Panc1 (cell line): ENCODE measurements at regions not wholly inside any gene's neighbourhood (a gene's known extent, or its start where the extent isn't known, plus 50 kb on each side); places are given as distances from the start of the nearest gene placed in this dataset.

ENCODE experiments used
- ATAC-seq: fragments of 200-7000 bp; cut with Tn5 transposase; 2 replicates; pipeline ENCODE4 v1.9.1; 2020; ENCODE audit warnings: mild to moderate bottlenecking, moderate library complexity
- BruUV-seq: library from RNA; stranded (reverse); fragments of 400-500 nt; replicated peaks from 2 replicates; lab custom pipeline; 2021; lab: Mats Ljungman, UMichigan
- CTCF ChIA-PET: fragments of 300-600 bp; sonication (Branson Sonifier 250); formaldehyde crosslinking; loops from one replicate; lab custom pipeline; 2022; ENCODE audit warnings: antibody characterized with exemption; lab: Charles Lee
- POLR2A ChIA-PET: fragments of 300-600 bp; sonication (Branson Sonifier 250); formaldehyde crosslinking; loops from one replicate; lab custom pipeline; 2022; ENCODE audit warnings: antibody characterized with exemption; lab: Charles Lee
- DNase-seq: peaks from one replicate; pipeline ENCODE4 v3.0.0-alpha.2; 2010; ENCODE audit warnings: low read depth, low spot score
- H3K27ac ChIP-seq: 2 replicates; pipeline ENCODE4 v1.5.1; 2011; ENCODE audit warnings: mild to moderate bottlenecking, low read length, inconsistent platforms
- H3K27me3 ChIP-seq: fragments of 200-500 bp; sonication (Bioruptor generic); 2 replicates; pipeline ENCODE4 v1.6.0; 2014; ENCODE audit warnings: low read length, inconsistent platforms; ENCODE audit not compliant: control insufficient read depth, insufficient read depth
- H3K36me3 ChIP-seq: fragments of 200-500 bp; sonication (Bioruptor generic); 2 replicates; pipeline ENCODE4 v1.5.1; 2014; ENCODE audit warnings: inconsistent platforms, mild to moderate bottlenecking, low read length, moderate library complexity; ENCODE audit not compliant: control insufficient read depth, insufficient read depth
- H3K4me1 ChIP-seq: 2 replicates; pipeline ENCODE4 v1.5.1; 2011; ENCODE audit warnings: inconsistent platforms, mild to moderate bottlenecking, low read length, moderate library complexity; ENCODE audit not compliant: control insufficient read depth, insufficient read depth
- H3K4me3 ChIP-seq, 2 experiments: 2 replicates each; pipeline ENCODE4 v1.5.1; 2011 to 2012; ENCODE audit warnings: low read depth in 2 of 2, low read length in 2 of 2, mild to moderate bottlenecking in 2 of 2, inconsistent platforms in 1 of 2, moderate library complexity in 1 of 2
- H3K9me3 ChIP-seq: fragments of 200-500 bp; sonication (Bioruptor generic); 2 replicates; pipeline ENCODE4 v1.5.1; 2014; ENCODE audit warnings: low read depth, mild to moderate bottlenecking, inconsistent platforms, low read length, moderate library complexity; ENCODE audit not compliant: control insufficient read depth, insufficient read depth
- CTCF ChIP-seq: fragments of 450-650 bp; IDR thresholded peaks from 2 replicates; pipeline ENCODE4 v1.5.1; 2017; ENCODE audit warnings: mild to moderate bottlenecking
- POLR2AphosphoS5 ChIP-seq: IDR thresholded peaks from 2 replicates; pipeline ENCODE4 v1.6.1; 2012; ENCODE audit warnings: mild to moderate bottlenecking, low read depth, low read length, moderate library complexity
- REST ChIP-seq, 2 experiments: IDR thresholded peaks; 2 replicates each; pipeline ENCODE4 v1.6.1; 2011 to 2012; ENCODE audit warnings: low read depth in 2 of 2, control low read depth in 1 of 2, low read length in 1 of 2, mild to moderate bottlenecking in 1 of 2, moderate library complexity in 1 of 2; ENCODE audit not compliant: insufficient read depth in 1 of 2
- SIN3A ChIP-seq: IDR thresholded peaks from 2 replicates; pipeline ENCODE4 v1.6.1; 2012; ENCODE audit warnings: low read depth, mild to moderate bottlenecking, low read length, moderate library complexity, borderline replicate concordance; ENCODE audit not compliant: insufficient read depth
- TCF7L2 ChIP-seq: IDR thresholded peaks from 2 replicates; pipeline ENCODE4 v1.6.1; 2011; ENCODE audit warnings: mild to moderate bottlenecking, low read depth, low read length, inconsistent platforms
- in situ Hi-C: cut with HindIII; loops from 2 replicates; pipeline ENCODE4 v1.10.0; 2016; ENCODE audit warnings: low sequenced_read_pairs, low pct_unique_long_range_greater_than_20kb
- intact Hi-C: fragments of 100-400 bp; cut with micrococcal nuclease; formaldehyde crosslinking; loops from one replicate; pipeline ENCODE4 v1.10.0; 2022; ENCODE audit not compliant: unreplicated experiment

DNA sequence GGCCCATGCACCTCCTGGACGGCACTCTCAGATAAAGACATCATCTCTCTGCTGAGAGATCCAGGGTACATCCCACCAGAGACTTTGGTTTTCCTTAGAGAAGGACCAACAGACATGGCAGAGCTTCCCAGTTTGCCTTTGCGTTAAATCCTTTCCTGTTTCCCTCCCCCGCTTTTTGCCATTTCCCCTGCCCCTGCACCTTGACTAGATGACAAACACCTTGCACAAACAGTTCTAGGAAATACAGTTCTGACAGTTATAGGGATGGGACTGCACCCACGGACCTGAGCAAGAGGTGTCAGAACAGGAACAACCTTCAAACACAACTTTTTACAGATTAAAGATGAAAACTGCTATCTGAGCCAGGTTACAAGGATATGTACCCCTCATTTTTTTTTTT is 288.9 kb downstream of the MSX2 start:
- intact Hi-C loops, result no loop called here
- ATAC-seq, result no peak
- H3K27ac ChIP-seq, result no peak overlapping the region
- no peaks in the 10 kb centered on the region for H3K36me3 ChIP-seq
- 0 out of 2 replicates have a peak, but pooled peaks cover 3% of the 10 kb centered on the region for H3K27me3 ChIP-seq
- TF ChIP-seq SIN3A (no peak), CTCF (no peak), TCF7L2 (no peak), REST (IDR thresholded peaks at IDR 0.05; ENCODE audit: insufficient read depth in 1 of 2, low read depth in 2 of 2, low read length in 1 of 2) (no peak), POLR2AphosphoS5 (no peak)
- BruUV-seq, result no TSS peak
- H3K4me3 ChIP-seq, result no peak overlapping the region
- no peaks in the 10 kb centered on the region for H3K9me3 ChIP-seq
- in situ Hi-C loops, result no loop called here
- ChIA-PET POLR2A (no interaction called here), CTCF (no interaction called here)
- H3K4me1 ChIP-seq, result no peaks in the 10 kb centered on the region
- no peak for DNase-seq

DNA sequence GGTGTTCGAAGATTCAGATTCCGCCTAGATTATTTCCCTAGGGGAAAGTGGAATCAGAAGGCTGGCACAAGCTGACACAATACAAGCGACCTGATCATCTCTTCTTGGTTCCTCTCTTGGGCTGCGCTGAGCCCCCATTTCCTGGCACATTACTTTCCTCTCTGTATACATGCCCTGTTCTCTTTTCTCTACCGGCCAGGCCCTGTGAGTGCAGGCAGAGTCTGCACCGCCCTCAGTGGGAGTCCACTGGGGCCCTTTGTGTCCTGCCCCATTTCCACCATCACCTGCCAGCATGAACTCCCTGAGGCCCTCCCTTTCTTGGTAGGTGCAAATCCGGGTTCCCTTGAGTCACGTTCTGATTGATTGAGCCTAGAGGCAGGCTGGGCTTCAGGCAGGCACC is 287.9 kb downstream of the MSX2 start:
- Histone ChIP-seq H3K36me3 (no peaks in the 10 kb centered on the region), H3K27me3 (0 out of 2 replicates have a peak, but pooled peaks cover 3% of the 10 kb centered on the region), H3K27ac (no peak overlapping the region), H3K9me3 (no peaks in the 10 kb centered on the region), H3K4me3 (no peak overlapping the region), H3K4me1 (no peaks in the 10 kb centered on the region)
- in situ Hi-C loops (no loop called here), intact Hi-C loops (no loop called here)
- no peak for DNase-seq
- ChIA-PET POLR2A (no interaction called here), CTCF (no interaction called here)
- TF ChIP-seq POLR2AphosphoS5 (no peak), SIN3A (no peak), REST (IDR thresholded peaks at IDR 0.05; ENCODE audit: insufficient read depth in 1 of 2, low read depth in 2 of 2, low read length in 1 of 2) (no peak), TCF7L2 (no peak), CTCF (no peak)
- ATAC-seq, result no peak
- BruUV-seq, result no TSS peak
